ACC112 (cell line): ENCODE measurements at regions not wholly inside any gene's neighbourhood (a gene's known extent, or its start where the extent isn't known, plus 50 kb on each side); places are given as distances from the start of the nearest gene placed in this dataset.
"Not testable (repeated sequence)": the region's sequence is repeated elsewhere in the genome, so short reads cannot be mapped to it uniquely, and the experiment has no call there.

Source experiments
- H2AFZ ChIP-seq: fragments of 200-600 bp; sonication (generic); one replicate; pipeline ENCODE4 v1.6.0; 2017; ENCODE audit warnings: antibody characterized with exemption, low read length; ENCODE audit not compliant: unreplicated experiment
- H3K27ac ChIP-seq: fragments of 200-600 bp; sonication (generic); 2 replicates; pipeline ENCODE4 v1.5.1; 2014; ENCODE audit warnings: low read depth, mild to moderate bottlenecking, antibody characterized with exemption, low read length, moderate library complexity
- H3K27me3 ChIP-seq: fragments of 200-600 bp; sonication (generic); 2 replicates; pipeline ENCODE4 v1.6.1; 2014; ENCODE audit warnings: mild to moderate bottlenecking, antibody characterized with exemption, low read length, moderate library complexity, mixed read lengths; ENCODE audit not compliant: insufficient read depth
- H3K36me3 ChIP-seq: fragments of 200-600 bp; sonication (generic); 2 replicates; pipeline ENCODE4 v1.6.1; 2016; ENCODE audit warnings: mild to moderate bottlenecking, antibody characterized with exemption, low read length, moderate library complexity, mixed read lengths; ENCODE audit not compliant: insufficient read depth
- H3K4me1 ChIP-seq: fragments of 200-600 bp; sonication (generic); one replicate; pipeline ENCODE4 v1.6.1; 2016; ENCODE audit warnings: low read length, mixed read lengths; ENCODE audit not compliant: insufficient read depth, unreplicated experiment, control insufficient read depth
- H3K4me3 ChIP-seq: fragments of 200-600 bp; sonication (generic); 2 replicates; pipeline ENCODE4 v1.5.1; 2014; ENCODE audit warnings: mild to moderate bottlenecking, low read depth, low read length
- H3K79me2 ChIP-seq: fragments of 200-600 bp; sonication (generic); one replicate; pipeline ENCODE4 v1.6.0; 2016; ENCODE audit warnings: low read length; ENCODE audit not compliant: control insufficient read depth, unreplicated experiment, insufficient read depth

- Histone ChIP-seq H3K27ac (no peak overlapping the region), H3K27me3 (no peaks in the 10 kb centered on the region), H3K79me2 (no peaks in the 10 kb centered on the region), H3K36me3 (no peaks in the 10 kb centered on the region), H3K4me3 (no peak overlapping the region), H2AFZ (no peak overlapping the region), H3K4me1 (no peaks in the 10 kb centered on the region)
Observed at GRCh38 chr3:145492456-145492855, 668.5 kb downstream of the PLOD2 start.

GRCh38 chr3:145517416-145517815 is 643.6 kb downstream of the PLOD2 start:
- not testable (repeated sequence) for H2AFZ ChIP-seq, H3K4me1 ChIP-seq, H3K36me3 ChIP-seq, H3K27ac ChIP-seq, H3K79me2 ChIP-seq, H3K4me3 ChIP-seq, H3K27me3 ChIP-seq

- Histone ChIP-seq H3K79me2 (no peaks in the 10 kb centered on the region), H3K27ac (no peak overlapping the region)
Observed at GRCh38 chr3:145518639-145519038, 642.3 kb downstream of the PLOD2 start.

GRCh38 chr3:145519398-145520047 is 641.5 kb downstream of the PLOD2 start:
- Histone ChIP-seq H3K4me3 (no peak overlapping the region), H3K27ac (no peak overlapping the region), H3K36me3 (no peaks in the 10 kb centered on the region), H3K4me1 (no peaks in the 10 kb centered on the region), H2AFZ (no peak overlapping the region), H3K79me2 (no peaks in the 10 kb centered on the region), H3K27me3 (no peaks in the 10 kb centered on the region)

More at GRCh38 chr3:145518639-145519038, 642.3 kb downstream of the PLOD2 start:
- H3K27me3 ChIP-seq = no peaks in the 10 kb centered on the region
- H3K36me3 ChIP-seq = no peaks in the 10 kb centered on the region
- no peaks in the 10 kb centered on the region for H3K4me1 ChIP-seq
- H2AFZ ChIP-seq = peak overlapping the region; percentile 3
- H3K4me3 ChIP-seq = no peak overlapping the region

GRCh38 chr3:145522179-145522578 is 638.8 kb downstream of the PLOD2 start:
- Histone ChIP-seq H3K4me3 (no peak overlapping the region), H3K79me2 (no peaks in the 10 kb centered on the region), H2AFZ (no peak overlapping the region), H3K27me3 (no peaks in the 10 kb centered on the region), H3K4me1 (no peaks in the 10 kb centered on the region), H3K36me3 (no peaks in the 10 kb centered on the region), H3K27ac (no peak overlapping the region)

GRCh38 chr3:145522893-145523651 is 637.9 kb downstream of the PLOD2 start:
- Histone ChIP-seq H2AFZ (no peak overlapping the region), H3K27ac (no peak overlapping the region), H3K4me1 (no peaks in the 10 kb centered on the region), H3K27me3 (no peaks in the 10 kb centered on the region), H3K4me3 (no peak overlapping the region), H3K36me3 (no peaks in the 10 kb centered on the region), H3K79me2 (no peaks in the 10 kb centered on the region)

- Histone ChIP-seq H3K79me2 (no peaks in the 10 kb centered on the region), H2AFZ (no peak overlapping the region), H3K27me3 (no peaks in the 10 kb centered on the region), H3K4me1 (no peaks in the 10 kb centered on the region), H3K27ac (no peak overlapping the region), H3K4me3 (no peak overlapping the region), H3K36me3 (no peaks in the 10 kb centered on the region)
Observed at GRCh38 chr3:145531548-145531947, 629.4 kb downstream of the PLOD2 start.

GRCh38 chr3:145533696-145534095 is 627.3 kb downstream of the PLOD2 start:
- Histone ChIP-seq H2AFZ (no peak overlapping the region), H3K4me3 (no peak overlapping the region), H3K27ac (no peak overlapping the region), H3K36me3 (no peaks in the 10 kb centered on the region), H3K4me1 (no peaks in the 10 kb centered on the region), H3K79me2 (no peaks in the 10 kb centered on the region), H3K27me3 (no peaks in the 10 kb centered on the region)

GRCh38 chr3:145536461-145536860 is 624.5 kb downstream of the PLOD2 start:
- Histone ChIP-seq H3K27ac (no peak overlapping the region), H3K27me3 (no peaks in the 10 kb centered on the region), H3K36me3 (no peaks in the 10 kb centered on the region), H2AFZ (no peak overlapping the region), H3K4me3 (no peak overlapping the region), H3K79me2 (no peaks in the 10 kb centered on the region), H3K4me1 (no peaks in the 10 kb centered on the region)

GRCh38 chr3:145550522-145550921 is 610.5 kb downstream of the PLOD2 start:
- Histone ChIP-seq H3K79me2 (no peaks in the 10 kb centered on the region), H3K4me3 (no peak overlapping the region), H3K4me1 (no peaks in the 10 kb centered on the region), H3K36me3 (no peaks in the 10 kb centered on the region), H3K27ac (no peak overlapping the region), H2AFZ (no peak overlapping the region), H3K27me3 (no peaks in the 10 kb centered on the region)

- Histone ChIP-seq H3K4me3 (no peak overlapping the region), H3K36me3 (no peaks in the 10 kb centered on the region), H3K79me2 (no peaks in the 10 kb centered on the region), H3K27me3 (no peaks in the 10 kb centered on the region), H3K4me1 (peaks cover 7% of the 10 kb centered on the region), H3K27ac (no peak overlapping the region), H2AFZ (no peak overlapping the region)
Observed at GRCh38 chr3:145557405-145557804, 603.6 kb downstream of the PLOD2 start.
